ENCODE measurements at regions not wholly inside any gene's neighbourhood (a gene's known extent, or its start where the extent isn't known, plus 50 kb on each side); places are given as distances from the start of the nearest gene placed in this dataset.

- TF ChIP-seq CTCF (conservative IDR thresholded peaks at IDR 0.05; ENCODE audit: low read depth, low read length) (no peak), USF2 (IDR thresholded peaks at IDR 0.05; ENCODE audit: low read depth, low read length) (no peak), POLR2A (IDR thresholded peaks at IDR 0.05; ENCODE audit: low read depth, low read length) (no peak), FOS (IDR thresholded peaks at IDR 0.05; ENCODE audit: low read depth, low read length) (no peak), BHLHE40 (IDR thresholded peaks at IDR 0.05; ENCODE audit: low read depth, low read length) (no peak)
Observed at GRCh38 chr1:82525378-82525777, 724.6 kb downstream of the ADGRL2 start.
